Bronchial epithelial cell (primary cell): ENCODE measurements at regions not wholly inside any gene's neighbourhood (a gene's known extent, or its start where the extent isn't known, plus 50 kb on each side); places are given as distances from the start of the nearest gene placed in this dataset.

Experiments used
- DNase-seq: peaks from one replicate; pipeline ENCODE4 v3.0.0-alpha.2; 2010; ENCODE audit warnings: low read depth
- FAIRE-seq: peaks from 2 replicates; lab custom pipeline; 2011; peaks lifted over from hg19 to GRCh38; lab: Jason Lieb, UNC
- H3K27me3 ChIP-seq: 2 replicates; pipeline ENCODE4 v1.5.1; 2011; ENCODE audit warnings: low read length; ENCODE audit not compliant: control insufficient read depth, insufficient read depth
- H3K36me3 ChIP-seq: 2 replicates; pipeline ENCODE4 v1.5.1; 2011; ENCODE audit warnings: low read length; ENCODE audit not compliant: control insufficient read depth, insufficient read depth
- H3K4me3 ChIP-seq: 2 replicates; pipeline ENCODE4 v1.5.1; 2011; ENCODE audit warnings: mild to moderate bottlenecking, low read depth, low read length, control low read depth
- TF ChIP-seq, protein P1 (sequence below): IDR thresholded peaks from 2 replicates; pipeline ENCODE4 v1.5.1; 2011; ENCODE audit warnings: mild to moderate bottlenecking, moderate library complexity, low read length, control low read depth, inconsistent platforms; ENCODE audit not compliant: insufficient read depth, severe bottlenecking

GRCh38 chr21:17082843-17083483, 429.9 kb upstream of the CXADR start:
- TF ChIP-seq, protein P1, sequence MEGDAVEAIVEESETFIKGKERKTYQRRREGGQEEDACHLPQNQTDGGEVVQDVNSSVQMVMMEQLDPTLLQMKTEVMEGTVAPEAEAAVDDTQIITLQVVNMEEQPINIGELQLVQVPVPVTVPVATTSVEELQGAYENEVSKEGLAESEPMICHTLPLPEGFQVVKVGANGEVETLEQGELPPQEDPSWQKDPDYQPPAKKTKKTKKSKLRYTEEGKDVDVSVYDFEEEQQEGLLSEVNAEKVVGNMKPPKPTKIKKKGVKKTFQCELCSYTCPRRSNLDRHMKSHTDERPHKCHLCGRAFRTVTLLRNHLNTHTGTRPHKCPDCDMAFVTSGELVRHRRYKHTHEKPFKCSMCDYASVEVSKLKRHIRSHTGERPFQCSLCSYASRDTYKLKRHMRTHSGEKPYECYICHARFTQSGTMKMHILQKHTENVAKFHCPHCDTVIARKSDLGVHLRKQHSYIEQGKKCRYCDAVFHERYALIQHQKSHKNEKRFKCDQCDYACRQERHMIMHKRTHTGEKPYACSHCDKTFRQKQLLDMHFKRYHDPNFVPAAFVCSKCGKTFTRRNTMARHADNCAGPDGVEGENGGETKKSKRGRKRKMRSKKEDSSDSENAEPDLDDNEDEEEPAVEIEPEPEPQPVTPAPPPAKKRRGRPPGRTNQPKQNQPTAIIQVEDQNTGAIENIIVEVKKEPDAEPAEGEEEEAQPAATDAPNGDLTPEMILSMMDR = no peak
- Histone ChIP-seq H3K36me3 (no peaks in the 10 kb centered on the region), H3K27me3 (no peaks in the 10 kb centered on the region), H3K4me3 (no peak overlapping the region)
- FAIRE-seq (no peak), DNase-seq (no peak)

DNA sequence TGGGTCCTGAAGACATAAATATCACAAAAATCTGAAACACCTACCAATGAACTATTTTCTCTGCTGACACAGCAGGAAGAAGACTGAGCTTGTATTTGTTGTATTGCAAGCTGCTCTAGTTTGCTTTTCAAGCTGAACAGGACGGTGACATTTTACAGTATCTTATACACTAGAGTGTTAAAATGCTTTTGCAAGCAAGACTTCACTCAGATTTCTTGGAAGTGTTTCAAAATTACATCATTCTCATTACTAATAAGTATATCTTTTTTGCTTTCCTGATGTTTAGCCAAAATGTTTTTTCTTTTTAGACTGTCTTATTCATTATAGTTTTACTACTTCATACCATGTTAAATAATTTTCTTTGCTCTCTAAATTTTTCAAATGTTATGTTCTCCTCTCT, 427.1 kb upstream of the CXADR start:
- Histone ChIP-seq H3K27me3 (no peaks in the 10 kb centered on the region), H3K36me3 (no peaks in the 10 kb centered on the region), H3K4me3 (no peak overlapping the region)
- no peak for FAIRE-seq
- TF ChIP-seq, protein P1 = no peak
- peak; percentile 7 for DNase-seq

DNA sequence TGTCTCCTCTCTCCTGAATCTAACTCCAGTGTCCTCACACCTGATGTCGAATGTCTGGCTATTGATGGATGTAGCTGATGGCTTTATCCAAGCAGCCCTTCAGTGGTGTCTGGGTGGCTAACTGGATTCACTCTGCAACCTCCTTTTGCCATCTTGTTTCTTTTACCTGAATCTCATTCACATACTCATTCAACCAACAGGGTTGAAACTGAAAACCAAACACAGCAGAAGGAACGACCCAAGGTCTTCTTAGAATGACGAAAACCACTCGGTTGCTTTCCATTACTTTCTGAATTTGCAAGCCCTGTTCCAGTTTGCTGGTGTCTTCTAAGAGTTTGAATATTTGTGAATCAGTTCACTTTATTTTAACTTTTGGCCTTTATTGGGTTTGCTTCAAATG, 424.3 kb upstream of the CXADR start:
- DNase-seq (no peak), FAIRE-seq (no peak)
- H3K36me3 ChIP-seq = no peaks in the 10 kb centered on the region
- H3K27me3 ChIP-seq = no peaks in the 10 kb centered on the region
- TF ChIP-seq, protein P1 = no peak
- H3K4me3 ChIP-seq = no peak overlapping the region

DNA sequence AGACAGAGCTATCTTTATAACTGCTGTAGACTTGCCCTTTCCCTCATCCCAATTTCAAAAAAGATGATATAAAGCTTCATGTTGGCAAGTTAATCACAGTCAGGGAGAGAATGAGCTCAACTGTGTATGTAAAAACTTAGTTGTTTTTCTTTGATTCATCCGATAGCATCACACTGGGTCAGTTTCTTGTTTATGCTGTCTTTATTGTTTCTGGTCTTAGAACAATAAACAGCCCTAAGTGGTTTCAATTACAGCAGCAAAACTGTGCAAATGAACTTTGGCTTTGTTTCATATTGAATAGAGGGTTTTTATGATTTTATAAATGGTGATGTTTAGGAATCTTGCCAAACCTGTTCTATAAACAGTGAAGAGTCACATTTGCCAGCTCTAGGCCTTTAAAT, 423.8 kb upstream of the CXADR start:
- FAIRE-seq = no peak
- H3K4me3 ChIP-seq = no peak overlapping the region

GRCh38 chr21:17101696-17102095, 411.1 kb upstream of the CXADR start:
- no peak for FAIRE-seq
- DNase-seq = no peak
- H3K36me3 ChIP-seq = no peaks in the 10 kb centered on the region
- TF ChIP-seq, protein P1 = no peak
- no peak overlapping the region for H3K4me3 ChIP-seq
- no peaks in the 10 kb centered on the region for H3K27me3 ChIP-seq

More for the DNA sequence above, 423.8 kb upstream of the CXADR start:
- TF ChIP-seq, protein P1 = no peak
- no peaks in the 10 kb centered on the region for H3K36me3 ChIP-seq
- peak; percentile 3 for DNase-seq
- no peaks in the 10 kb centered on the region for H3K27me3 ChIP-seq

GRCh38 chr21:17105932-17106331, 406.9 kb upstream of the CXADR start:
- FAIRE-seq (no peak), DNase-seq (no peak)
- TF ChIP-seq, protein P1 = no peak
- no peaks in the 10 kb centered on the region for H3K36me3 ChIP-seq
- no peaks in the 10 kb centered on the region for H3K27me3 ChIP-seq
- H3K4me3 ChIP-seq = no peak overlapping the region
